Hematopoietic multipotent progenitor cell treated with erythropoietin and hydrocortisone succinate and interleukin-3 and kit ligand, for 15 days (in vitro differentiated cells): ENCODE measurements at regions not wholly inside any gene's neighbourhood (a gene's known extent, or its start where the extent isn't known, plus 50 kb on each side); places are given as distances from the start of the nearest gene placed in this dataset.
"Not testable (repeated sequence)": the region's sequence is repeated elsewhere in the genome, so short reads cannot be mapped to it uniquely, and the experiment has no call there.

ENCODE experiments used
- DNase-seq: peaks from one replicate; pipeline ENCODE4 v3.0.0-alpha.2; 2015; ENCODE audit warnings: low spot score

DNA sequence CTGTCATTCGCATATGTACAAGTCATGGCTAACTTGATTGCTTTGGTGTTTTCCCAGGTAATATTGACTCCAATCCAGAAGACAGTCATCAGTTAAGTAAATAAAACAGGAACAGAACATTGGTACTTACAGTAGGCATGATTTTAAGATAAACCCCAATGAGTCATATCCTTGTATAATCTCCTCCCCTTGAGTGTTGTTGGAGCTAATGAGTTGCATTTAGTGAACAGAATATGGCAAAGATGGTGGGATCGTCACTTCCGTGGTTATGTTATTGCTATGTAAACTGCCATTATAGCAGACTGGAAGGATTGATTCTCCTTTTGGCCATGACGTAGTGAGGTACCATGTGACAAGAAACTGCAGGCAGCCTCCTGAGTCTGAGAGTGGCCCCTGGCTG, 102.2 kb downstream of the TMX1 start:
- DNase-seq = no peak

DNA sequence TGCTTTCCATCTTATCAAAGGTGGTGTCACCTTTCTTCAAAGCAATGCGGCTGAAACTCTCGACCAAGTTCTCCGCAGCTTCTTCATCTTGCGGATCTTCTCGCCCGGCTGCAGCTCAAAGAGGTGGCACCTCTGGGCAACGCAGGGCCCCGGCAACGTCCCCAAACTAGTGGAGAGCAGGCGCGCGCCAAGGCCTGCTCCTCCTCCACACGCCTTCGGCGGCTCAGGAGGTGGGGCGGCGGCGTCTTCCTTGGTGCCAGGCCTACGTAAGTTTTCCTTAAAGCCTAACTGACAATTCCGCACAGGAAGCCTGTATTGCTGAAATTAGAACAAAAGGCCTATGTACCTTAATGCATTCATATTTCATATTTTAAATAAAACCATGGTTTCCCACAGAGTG, 112.0 kb downstream of the TMX1 start:
- no peak for DNase-seq

DNA sequence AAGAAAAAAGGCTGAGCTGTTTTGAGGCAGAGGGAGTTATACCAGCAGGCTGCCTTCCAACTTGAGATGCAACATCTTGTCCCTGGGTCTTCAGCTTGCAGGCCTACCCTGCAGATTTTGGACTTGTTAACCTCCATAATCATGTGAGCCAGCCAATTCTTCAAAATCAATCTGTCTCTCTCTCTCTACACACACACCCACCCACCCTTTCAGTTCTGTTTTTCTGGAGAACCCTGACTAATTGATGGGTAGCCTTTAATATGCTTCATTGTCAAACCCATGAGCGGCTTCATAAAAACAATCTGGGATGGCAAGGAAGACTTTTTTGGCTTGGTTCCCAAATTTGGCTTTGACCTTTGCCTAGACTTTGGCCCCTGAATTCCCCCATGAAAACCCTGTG, 113.9 kb downstream of the TMX1 start:
- no peak for DNase-seq

DNA sequence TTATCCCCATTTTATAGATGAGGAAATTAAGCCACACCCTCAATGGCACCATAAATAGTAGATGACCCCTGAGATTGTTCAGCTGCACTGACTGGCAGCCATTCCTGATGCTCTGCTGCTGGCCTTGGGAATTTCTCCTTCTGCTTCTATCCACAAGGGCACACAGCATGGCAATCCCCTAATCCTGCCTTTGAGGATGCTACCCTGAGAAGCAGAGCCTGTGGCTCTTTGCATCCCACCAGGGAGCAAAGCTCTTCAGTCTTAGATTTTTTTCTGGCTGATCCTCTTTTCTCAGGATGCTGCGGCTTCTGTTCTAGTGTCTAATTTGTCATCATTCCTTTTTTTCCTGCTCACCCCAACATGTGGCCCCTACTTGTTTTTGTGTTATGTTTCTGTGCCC, 114.8 kb downstream of the TMX1 start:
- no peak for DNase-seq

DNA sequence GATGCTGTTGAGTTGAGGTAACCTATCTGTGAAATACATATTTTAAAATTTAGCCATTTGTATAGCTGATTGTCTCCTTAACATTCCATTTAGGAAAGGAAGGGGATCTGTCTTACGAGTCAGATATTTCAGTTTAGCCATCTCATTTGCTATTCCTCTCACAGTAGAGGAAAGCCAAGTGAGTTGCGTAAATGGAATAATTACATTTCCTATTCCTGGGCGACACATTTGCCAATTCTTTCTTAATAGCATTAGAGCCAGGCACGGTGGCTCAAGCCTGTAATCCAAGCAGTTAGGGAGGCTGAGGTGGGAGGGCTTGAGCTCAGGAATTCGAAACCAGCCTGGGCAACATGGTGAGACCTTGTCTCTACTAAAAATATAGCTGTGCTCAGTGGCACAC, 116.3 kb downstream of the TMX1 start:
- no peak for DNase-seq

DNA sequence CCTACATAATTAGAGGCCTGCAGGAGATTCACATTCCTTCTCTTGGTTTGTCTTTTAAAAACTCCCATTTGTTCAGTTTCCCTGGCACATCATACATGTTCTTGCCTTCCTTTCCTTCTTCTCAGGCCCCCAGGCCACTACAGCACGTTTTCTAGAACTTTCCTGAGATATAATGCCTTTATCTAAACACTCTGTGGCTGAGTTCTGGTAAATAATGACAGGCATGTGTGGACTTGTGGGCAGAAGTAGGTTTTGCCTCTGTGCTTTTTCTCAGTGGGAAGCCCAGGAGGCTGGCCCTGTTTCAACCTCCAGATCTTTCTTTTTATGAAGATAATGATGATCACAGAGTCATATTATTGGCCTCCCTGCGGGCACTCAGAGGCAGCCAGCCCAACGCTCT, 117.2 kb downstream of the TMX1 start:
- DNase-seq = no peak

DNA sequence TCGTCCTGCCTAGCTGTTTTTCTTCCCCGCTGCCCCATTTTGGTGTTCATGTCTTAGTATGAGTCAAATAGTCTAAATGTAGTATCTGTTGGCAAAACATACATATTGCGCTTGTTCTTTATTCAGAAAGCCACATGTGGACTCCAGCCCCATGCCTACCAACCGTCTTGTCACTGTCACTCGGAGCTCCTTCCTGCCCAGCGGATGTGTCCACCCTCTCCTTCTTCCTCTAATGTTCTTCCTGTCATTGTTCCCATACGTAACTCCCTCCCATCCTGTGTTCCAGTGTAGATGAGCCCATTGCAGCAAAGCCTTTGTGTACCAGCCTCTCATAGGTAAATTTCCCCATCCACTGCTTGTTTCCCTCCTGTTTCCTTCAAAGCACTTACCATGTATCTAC, 120.5 kb downstream of the TMX1 start:
- DNase-seq = no peak

DNA sequence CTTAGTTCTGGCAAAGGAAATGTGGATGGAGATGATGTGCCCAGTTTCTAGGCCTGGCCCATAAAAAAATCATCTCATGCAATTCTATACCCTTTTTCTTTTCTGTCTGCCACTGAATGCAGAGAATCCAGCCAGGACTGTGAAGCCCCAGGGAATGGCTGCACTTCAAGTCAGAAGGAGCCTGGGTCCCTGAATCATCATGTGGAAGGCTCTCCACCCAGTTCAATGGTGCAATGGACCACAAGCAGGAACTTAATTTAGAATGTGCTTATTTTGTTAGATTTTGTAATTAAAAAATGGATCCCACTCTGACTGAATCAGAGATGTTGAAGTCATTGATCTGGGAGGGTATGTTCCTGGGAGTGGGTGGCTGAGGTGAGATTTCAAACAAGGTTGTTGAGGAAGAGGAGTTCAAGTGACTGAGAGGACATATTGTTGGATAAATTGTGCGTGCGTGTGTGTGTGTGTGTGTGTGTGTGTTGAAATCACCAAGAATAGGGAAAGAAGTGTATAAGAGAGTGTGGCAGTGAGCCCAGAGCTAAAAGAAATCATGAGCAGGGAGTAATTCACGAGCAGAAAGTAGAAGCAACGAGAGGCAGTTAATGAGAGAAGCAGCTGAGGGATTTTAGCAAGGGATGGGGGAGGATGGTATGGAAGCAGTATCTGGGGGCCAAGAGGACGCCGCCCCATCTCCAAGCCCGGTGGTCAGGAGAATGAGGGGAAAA, 125.4 kb downstream of the TMX1 start:
- DNase-seq = no peak

DNA sequence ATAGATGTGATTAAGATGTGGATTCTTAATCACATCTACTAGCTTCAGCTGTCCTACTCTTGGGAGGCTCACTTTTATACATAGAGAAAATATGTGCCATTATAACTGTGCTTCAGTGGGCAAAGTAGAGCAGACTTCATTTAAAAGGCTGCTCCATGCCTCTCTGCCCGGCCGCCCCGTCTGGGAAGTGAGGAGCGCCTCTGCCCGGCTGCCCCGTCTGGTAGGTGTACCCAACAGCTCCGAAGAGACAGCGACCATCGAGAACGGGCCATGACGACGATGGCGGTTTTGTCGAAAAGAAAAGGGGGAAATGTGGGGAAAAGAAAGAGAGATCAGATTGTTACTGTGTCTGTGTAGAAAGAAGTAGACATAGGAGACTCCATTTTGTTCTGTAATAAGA, 126.4 kb downstream of the TMX1 start:
- DNase-seq = not testable (repeated sequence)

DNA sequence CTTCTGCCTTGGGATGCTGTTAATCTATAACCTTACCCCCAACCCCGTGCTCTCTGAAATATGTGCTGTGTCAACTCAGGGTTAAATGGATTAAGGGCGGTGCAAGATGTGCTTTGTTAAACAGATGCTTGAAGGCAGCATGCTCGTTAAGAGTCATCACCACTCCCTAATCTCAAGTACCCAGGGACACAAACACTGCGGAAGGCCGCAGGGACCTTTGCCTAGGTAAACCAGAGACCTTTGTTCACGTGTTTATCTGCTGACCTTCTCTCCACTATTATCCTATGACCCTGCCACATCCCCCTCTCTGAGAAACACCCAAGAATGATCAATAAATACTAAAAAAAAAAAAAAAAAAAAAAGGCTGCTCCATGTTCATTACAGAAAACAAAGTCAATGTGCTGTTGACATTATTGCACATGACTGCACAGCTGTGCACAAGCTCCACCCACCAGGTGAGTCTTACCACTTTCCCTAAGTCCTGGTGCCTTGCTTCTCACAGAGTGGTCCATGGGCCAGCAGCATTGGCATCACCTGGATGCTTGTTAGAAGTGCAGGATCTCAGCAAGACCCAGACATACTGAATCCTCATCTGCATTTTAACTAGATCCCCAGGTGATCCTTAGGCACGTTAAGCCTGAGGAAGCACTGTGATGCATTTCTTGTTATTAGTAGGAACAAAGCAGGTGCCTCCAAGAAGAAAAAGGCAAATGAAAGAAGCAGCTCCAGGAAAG, 127.0 kb downstream of the TMX1 start:
- not testable (repeated sequence) for DNase-seq

DNA sequence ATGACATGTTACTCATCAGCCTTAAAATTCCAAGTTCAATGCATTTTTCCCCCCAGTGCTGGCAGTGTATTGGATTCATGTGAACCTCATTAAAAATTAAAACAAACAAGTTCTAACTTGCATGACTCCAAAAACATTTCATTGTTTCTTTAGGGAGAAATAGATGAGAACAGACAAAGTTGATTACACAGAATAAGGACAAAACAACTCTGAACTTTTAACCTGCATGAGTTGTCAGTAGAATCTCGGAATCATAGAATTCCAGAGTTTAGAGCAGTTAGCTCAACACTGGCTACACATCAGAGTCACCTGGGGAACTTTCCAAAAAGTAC, 127.5 kb downstream of the TMX1 start:
- DNase-seq = no peak

DNA sequence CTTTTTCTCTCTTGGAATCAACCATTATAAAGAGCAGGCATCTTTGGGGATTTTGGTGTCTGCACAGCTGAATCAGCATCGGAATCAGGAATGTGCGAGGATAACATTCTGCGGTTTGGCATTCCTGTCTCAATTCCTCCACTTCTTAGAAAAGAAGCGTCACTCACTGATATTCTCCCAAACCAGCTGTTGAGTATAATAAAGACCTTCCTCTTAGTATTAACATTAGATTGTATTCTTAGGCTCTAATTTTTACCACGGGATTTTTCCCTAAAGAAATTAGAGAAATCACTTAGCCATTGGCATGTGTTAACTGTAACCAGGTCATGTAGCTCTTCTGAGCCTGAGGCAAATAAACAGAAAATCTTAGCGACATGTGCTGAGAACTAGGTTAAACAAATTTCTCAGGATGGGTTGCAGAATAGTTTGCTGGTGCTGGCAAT, 128.7 kb downstream of the TMX1 start:
- DNase-seq = no peak

DNA sequence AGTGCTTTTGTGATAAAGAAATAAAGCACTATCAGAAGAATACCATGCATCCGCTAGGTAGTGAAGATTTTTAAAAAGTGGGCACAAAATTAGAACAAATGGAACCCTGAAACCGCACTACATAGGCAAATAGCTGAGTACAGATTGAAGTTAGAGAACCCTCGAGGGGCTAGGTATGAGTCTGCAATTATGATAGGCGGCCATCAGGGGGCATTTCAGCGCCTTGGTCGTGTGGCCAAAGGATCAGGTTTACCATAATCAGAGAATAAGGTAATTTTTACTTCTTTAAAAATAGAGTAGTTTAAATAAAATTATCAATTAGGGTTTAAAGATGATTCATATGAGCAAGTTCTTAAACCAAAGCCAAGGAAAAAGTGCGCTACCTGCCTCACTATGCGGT, 129.8 kb downstream of the TMX1 start:
- no peak for DNase-seq

DNA sequence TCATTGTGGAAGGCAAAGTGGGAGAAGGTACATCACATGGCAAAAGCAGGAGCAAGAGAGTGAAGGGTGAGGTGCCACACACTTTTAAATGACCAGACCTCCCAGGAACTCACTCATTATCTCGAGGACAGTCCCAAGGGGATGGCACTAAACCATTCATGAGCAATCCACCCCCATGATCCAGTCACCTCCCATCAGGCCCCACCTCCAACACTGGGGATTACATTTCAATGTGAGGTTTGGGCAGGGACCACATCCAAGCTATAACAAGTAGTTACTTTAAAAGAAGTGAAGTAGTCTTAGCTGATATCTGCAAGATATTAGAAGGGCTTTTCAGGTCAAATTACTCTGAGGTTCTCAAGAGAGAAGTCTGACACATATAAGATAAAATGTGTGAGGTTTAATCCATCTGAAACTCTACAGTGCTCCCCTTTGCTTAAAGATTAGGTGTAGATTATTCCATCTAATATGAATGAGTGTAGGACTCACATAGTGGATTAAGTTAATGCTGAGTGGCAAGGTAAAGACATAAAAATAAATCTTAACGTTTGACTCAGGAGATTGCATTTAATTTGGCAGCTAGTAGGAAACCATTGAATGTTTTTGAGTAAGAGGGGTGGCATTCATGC, 130.8 kb downstream of the TMX1 start:
- DNase-seq = no peak

DNA sequence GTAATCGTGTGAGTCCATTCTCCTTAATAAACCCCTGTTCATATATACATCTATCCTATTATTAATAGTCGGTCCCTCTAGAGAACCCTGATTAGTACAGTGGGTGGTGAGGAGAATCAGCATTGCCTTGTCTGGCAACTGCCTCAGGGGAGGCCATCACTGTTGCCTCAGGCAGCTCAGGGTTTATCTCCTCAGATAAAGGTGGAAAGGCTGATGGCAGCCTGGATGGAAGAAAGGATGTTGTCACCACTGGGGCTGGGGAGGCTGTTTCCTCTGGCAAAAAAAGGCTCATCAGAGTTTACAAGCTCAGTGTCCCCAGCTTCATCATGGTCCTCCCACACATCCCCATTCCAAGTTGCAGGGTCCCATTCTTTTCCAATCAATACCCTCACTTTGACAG, 137.1 kb downstream of the TMX1 start:
- DNase-seq = not testable (repeated sequence)

DNA sequence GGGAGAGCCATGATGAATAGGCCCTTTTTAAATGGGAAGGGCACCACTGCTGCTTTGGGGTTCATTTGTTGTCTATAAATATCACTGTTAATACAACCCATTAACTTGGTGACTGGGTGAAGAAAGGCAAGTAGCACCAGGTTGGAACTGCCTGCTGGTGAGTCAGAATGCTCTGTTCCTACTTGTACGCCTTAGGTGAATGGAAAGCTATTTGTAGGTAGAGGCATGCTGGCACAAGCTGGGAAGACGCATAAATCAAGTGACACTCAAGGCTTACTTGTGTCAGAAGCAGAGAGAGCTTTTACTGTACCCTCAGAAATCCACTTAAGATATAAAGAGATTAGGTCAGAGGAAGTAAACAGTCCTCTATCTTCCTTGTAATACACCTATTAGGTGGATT, 142.5 kb downstream of the TMX1 start:
- no peak for DNase-seq

DNA sequence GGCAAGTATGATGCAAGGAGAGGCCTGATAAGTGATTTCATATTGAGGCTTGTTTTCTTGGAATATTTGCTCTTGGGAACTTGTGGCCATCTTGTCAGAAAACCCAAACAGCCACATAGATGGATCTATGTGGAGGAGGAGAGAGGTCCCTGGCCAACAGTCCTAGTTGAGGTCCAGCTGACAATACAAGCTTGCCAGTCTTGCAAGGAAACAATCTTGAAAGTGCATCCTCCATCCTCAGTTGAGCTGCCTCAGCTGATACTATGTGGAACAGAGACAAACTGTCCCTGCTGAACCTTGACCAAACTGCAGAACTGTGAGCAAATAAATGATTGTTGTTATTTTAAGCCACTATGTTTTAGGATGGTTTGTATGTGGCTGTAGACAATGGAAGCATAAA, 146.4 kb downstream of the TMX1 start:
- no peak for DNase-seq

DNA sequence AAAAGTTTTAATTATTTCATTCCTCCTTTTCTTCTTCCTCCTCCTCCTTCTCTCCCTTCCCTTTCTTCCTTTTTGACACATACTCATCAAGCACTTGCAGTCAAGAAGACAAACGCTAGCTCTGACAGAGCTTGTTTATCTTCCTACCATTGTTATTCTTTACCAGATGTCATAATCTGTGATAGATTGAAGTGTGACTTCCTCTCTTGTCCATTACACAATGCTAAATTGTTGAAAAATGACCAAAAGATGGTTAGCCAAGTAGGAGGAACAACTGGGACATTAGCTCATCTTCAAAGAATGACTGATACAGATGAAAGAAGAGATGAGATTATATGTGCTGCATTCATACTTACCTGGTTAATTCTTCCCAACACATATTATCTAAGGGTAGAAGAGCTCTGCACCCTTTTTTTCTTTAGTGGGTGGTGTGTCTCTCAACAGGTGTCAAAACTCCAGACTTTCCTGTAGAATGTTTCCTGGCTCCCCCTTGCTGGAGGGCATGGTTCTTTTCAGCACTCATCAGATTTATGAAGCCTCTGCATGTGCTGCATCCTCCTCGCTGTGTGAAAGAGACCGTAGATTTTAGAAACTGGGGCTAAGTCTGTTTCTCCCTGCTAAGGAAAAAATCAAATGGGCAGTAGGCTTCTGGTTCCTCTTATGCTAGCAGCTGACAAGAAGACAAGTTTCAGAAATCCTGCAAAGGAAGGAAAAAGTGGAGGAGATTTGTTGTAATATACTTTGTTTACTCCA, 147.1 kb downstream of the TMX1 start:
- DNase-seq = no peak

DNA sequence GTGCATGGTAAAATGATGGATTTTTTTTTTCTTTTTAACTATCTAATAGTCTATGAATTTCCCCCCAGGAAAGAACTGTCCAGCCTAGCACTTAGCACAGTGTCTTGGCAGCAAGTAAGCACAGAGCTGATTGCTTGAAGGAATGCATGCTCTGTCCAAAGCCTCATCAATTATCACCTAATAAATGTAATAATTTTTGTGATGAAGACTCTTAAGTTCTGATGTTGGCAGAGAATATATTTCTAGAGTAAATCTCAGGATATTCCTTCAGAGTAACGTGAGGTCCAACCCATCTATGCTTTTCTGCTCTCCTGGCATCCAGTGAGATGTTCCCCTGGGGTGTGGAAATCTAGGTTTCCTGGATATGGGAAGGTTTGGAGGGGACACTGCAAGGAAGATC, 152.4 kb downstream of the TMX1 start:
- DNase-seq = no peak

DNA sequence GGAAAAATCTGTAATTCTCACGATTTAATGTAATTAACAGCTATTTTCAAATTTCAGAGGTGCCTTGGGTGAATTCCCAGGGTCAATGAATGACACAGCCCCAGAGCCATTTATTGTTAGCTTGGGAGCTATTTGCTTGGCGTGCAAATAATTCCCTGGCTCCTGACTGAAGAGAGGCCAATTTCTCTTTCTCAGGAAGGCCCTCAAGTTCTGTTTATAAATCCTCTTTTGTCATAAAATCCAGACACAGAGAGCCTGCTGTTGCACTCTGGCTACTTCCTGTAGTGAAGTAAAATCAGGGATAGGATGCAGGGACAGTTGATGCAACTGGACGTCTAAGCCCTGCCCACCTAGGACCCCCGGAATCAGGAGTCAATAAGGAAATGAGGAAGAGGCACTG, 154.3 kb downstream of the TMX1 start:
- no peak for DNase-seq

DNA sequence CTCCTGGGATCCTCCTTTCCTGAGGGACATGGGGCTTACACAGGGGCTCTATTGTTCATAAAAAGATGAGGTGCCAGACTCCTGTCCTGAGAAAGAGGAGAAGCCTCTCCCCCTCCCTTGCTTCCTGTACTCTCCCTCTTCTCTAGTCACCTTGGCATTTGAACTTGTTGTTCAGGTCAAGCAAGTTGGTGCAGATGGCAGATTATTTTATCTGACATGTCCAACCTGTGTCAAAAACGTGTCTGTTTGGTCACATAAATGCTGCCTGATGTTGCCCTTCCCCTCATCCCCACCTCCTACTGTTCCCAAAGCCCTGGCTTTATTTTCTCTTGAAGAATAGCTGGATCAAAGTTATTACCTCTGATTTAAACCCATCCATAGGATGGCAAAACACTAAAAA, 154.8 kb downstream of the TMX1 start:
- no peak for DNase-seq

DNA sequence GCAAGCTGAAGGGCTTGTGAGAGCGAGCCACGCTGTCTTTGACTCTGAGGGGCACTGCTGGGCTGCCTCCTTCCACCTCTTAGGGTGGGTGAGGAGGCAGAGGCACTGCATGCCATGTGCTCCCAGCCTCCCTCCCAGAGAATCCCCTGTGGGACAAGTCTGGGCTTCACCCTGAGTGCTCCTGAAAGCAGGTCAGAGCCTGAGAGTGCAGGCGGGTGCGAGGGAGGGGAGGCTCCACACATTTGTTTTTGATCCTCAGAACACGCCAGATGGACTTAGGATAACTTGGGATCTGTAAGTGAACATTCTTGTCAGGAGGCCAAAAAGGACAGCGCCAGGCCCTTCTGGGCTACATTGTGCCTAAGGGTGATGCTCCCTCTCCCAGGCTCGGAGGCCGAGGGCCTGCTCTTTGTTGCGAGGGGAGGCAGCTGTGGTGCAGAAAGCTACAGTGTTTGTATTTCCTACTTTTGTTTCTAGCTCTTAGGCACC, 155.4 kb downstream of the TMX1 start:
- DNase-seq = no peak
